Tibial artery (tissue), 4 donors: ENCODE measurements at regions not wholly inside any gene's neighbourhood (a gene's known extent, or its start where the extent isn't known, plus 50 kb on each side); places are given as distances from the start of the nearest gene placed in this dataset.

Experiments
- DNase-seq, 2 donors: peaks; one replicate each; pipeline ENCODE4 v3.0.0-alpha.2; 2019
- H3K27ac ChIP-seq, 2 donors: fragments of 200-600 bp; sonication (generic) in 1 of 2; 1 replicate in 1 of 2; 2 replicates in 1 of 2; pipeline ENCODE4 v1.5.1; 2018 to 2019; ENCODE audit warnings: mild to moderate bottlenecking in 1 of 2
- H3K27me3 ChIP-seq, 2 donors: fragments of 200-600 bp; sonication (generic) in 1 of 2; one replicate each; pipeline versions ENCODE4 v1.5.1 to v1.6.0; 2016 to 2019
- H3K36me3 ChIP-seq, 3 donors: fragments of 200-600 bp; sonication (generic) in 2 of 3; one replicate each; pipeline ENCODE4 v1.5.1; 2016 to 2019; ENCODE audit warnings: mild to moderate bottlenecking in 2 of 3
- H3K4me1 ChIP-seq, 4 donors: fragments of 200-600 bp; sonication (generic) in 2 of 4; 1 replicate in 3 of 4; 2 replicates in 1 of 4; pipeline ENCODE4 v1.5.1; 2016 to 2019
- H3K4me3 ChIP-seq, 2 donors: fragments of 200-600 bp; sonication (generic) in 1 of 2; 1 replicate in 1 of 2; 2 replicates in 1 of 2; pipeline ENCODE4 v1.5.1; 2018 to 2019; ENCODE audit warnings: mild to moderate bottlenecking in 2 of 2
- H3K9me3 ChIP-seq, 3 donors: fragments of 200-600 bp; sonication (generic) in 1 of 3; one replicate each; pipeline ENCODE4 v1.5.1; 2016 to 2019
- intact Hi-C: fragments of 100-400 bp; cut with DNase I; formaldehyde crosslinking; loops from one replicate; pipeline ENCODE4 v1.15.0; 2023; ENCODE audit warnings: low total_unique reads
- TF ChIP-seq, protein P1 (sequence below), 2 experiments: fragments of 200-600 bp in 1 of 2; fragments of 450-650 bp in 1 of 2; IDR thresholded peaks; one replicate each; pipeline ENCODE4 v1.5.1; 2017 to 2019; ENCODE audit warnings: antibody characterized with exemption in 2 of 2, mild to moderate bottlenecking in 1 of 2, moderate library complexity in 1 of 2

GRCh38 chr1:87572008-87572407 is 243.3 kb downstream of the LMO4 start:
- DNase-seq: no peak
- no peaks in the 10 kb centered on the region for H3K27me3 ChIP-seq
- H3K4me1 ChIP-seq: no peaks in the 10 kb centered on the region
- H3K27ac ChIP-seq: no peak overlapping the region
- intact Hi-C loops: no loop called here
- no peak overlapping the region for H3K4me3 ChIP-seq
- H3K36me3 ChIP-seq: no peaks in the 10 kb centered on the region
- TF ChIP-seq, protein P1, sequence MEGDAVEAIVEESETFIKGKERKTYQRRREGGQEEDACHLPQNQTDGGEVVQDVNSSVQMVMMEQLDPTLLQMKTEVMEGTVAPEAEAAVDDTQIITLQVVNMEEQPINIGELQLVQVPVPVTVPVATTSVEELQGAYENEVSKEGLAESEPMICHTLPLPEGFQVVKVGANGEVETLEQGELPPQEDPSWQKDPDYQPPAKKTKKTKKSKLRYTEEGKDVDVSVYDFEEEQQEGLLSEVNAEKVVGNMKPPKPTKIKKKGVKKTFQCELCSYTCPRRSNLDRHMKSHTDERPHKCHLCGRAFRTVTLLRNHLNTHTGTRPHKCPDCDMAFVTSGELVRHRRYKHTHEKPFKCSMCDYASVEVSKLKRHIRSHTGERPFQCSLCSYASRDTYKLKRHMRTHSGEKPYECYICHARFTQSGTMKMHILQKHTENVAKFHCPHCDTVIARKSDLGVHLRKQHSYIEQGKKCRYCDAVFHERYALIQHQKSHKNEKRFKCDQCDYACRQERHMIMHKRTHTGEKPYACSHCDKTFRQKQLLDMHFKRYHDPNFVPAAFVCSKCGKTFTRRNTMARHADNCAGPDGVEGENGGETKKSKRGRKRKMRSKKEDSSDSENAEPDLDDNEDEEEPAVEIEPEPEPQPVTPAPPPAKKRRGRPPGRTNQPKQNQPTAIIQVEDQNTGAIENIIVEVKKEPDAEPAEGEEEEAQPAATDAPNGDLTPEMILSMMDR (IDR thresholded peaks at IDR 0.05): no peak
- H3K9me3 ChIP-seq: no peaks in the 10 kb centered on the region

- Histone ChIP-seq H3K9me3 (no peaks in the 10 kb centered on the region), H3K36me3 (no peaks in the 10 kb centered on the region), H3K4me3 (no peak overlapping the region), H3K27me3 (no peaks in the 10 kb centered on the region), H3K27ac (no peak overlapping the region), H3K4me1 (no peaks in the 10 kb centered on the region)
- TF ChIP-seq, protein P1 (IDR thresholded peaks at IDR 0.05): no peak
- intact Hi-C loops: no loop called here
- no peak for DNase-seq
Observed at GRCh38 chr1:87572891-87573290, 244.2 kb downstream of the LMO4 start.

GRCh38 chr1:87575528-87575927 is 246.8 kb downstream of the LMO4 start:
- DNase-seq: no peak
- Histone ChIP-seq H3K27ac (no peak overlapping the region), H3K9me3 (no peaks in the 10 kb centered on the region), H3K4me1 (no peaks in the 10 kb centered on the region), H3K4me3 (no peak overlapping the region), H3K36me3 (no peaks in the 10 kb centered on the region), H3K27me3 (no peaks in the 10 kb centered on the region)
- intact Hi-C loops: no loop called here
- TF ChIP-seq, protein P1 (IDR thresholded peaks at IDR 0.05): no peak

- DNase-seq: no peak
- Histone ChIP-seq H3K4me1 (no peaks in the 10 kb centered on the region), H3K4me3 (no peak overlapping the region), H3K9me3 (no peaks in the 10 kb centered on the region), H3K27ac (no peak overlapping the region), H3K36me3 (no peaks in the 10 kb centered on the region), H3K27me3 (no peaks in the 10 kb centered on the region)
- intact Hi-C loops: no loop called here
- TF ChIP-seq, protein P1 (IDR thresholded peaks at IDR 0.05): no peak
Observed at GRCh38 chr1:87578464-87578863, 249.8 kb downstream of the LMO4 start.

GRCh38 chr1:87583459-87583858 is 254.8 kb downstream of the LMO4 start:
- Histone ChIP-seq H3K4me3 (no peak overlapping the region), H3K36me3 (no peaks in the 10 kb centered on the region), H3K27me3 (no peaks in the 10 kb centered on the region), H3K4me1 (no peaks in the 10 kb centered on the region), H3K27ac (no peak overlapping the region), H3K9me3 (no peaks in the 10 kb centered on the region)
- DNase-seq: no peak
- intact Hi-C loops: no loop called here
- TF ChIP-seq, protein P1 (IDR thresholded peaks at IDR 0.05): no peak

GRCh38 chr1:87584586-87584985 is 255.9 kb downstream of the LMO4 start:
- Histone ChIP-seq H3K9me3 (no peaks in the 10 kb centered on the region), H3K4me1 (no peaks in the 10 kb centered on the region), H3K27ac (no peak overlapping the region), H3K36me3 (no peaks in the 10 kb centered on the region), H3K4me3 (no peak overlapping the region), H3K27me3 (no peaks in the 10 kb centered on the region)
- intact Hi-C loops: no loop called here
- DNase-seq: no peak
- TF ChIP-seq, protein P1 (IDR thresholded peaks at IDR 0.05): no peak
